Stimulated activated CD4-positive, alpha-beta T cell treated with anti-CD3 and anti-CD28 coated beads, Interleukin-2, amount 100 ng/mL, for 4 hours (primary cell): ENCODE measurements at regions not wholly inside any gene's neighbourhood (a gene's known extent, or its start where the extent isn't known, plus 50 kb on each side); places are given as distances from the start of the nearest gene placed in this dataset.
"Not testable (repeated sequence)": the region's sequence is repeated elsewhere in the genome, so short reads cannot be mapped to it uniquely, and the experiment has no call there.

Experiments used
- DNase-seq: peaks from one replicate; pipeline ENCODE4 v3.0.0-alpha.2; 2020; ENCODE audit warnings: low read depth

- no peak for DNase-seq
Measured at GRCh38 chr10:6924166-6924565, 344.1 kb upstream of the PRKCQ start.

DNA sequence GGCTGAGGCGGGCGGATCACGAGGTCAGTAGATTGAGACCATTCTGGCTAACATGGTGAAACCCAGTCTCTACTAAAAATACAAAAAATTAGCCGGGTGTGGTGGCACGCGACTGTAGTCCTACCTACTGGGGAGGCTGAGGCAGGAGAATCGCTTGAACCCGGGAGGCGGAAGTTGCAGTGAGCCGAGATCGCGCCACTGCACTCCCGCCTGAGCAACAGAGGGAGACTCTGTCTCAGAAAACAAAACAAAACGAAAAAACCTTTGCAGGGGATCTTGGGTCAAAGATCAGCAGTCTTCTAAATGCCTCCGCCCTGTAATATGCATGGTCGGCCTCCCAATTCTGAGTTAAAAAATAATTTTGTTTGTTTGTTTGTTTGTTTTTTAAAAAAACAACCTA, 340.9 kb upstream of the PRKCQ start:
- DNase-seq = not testable (repeated sequence)

DNA sequence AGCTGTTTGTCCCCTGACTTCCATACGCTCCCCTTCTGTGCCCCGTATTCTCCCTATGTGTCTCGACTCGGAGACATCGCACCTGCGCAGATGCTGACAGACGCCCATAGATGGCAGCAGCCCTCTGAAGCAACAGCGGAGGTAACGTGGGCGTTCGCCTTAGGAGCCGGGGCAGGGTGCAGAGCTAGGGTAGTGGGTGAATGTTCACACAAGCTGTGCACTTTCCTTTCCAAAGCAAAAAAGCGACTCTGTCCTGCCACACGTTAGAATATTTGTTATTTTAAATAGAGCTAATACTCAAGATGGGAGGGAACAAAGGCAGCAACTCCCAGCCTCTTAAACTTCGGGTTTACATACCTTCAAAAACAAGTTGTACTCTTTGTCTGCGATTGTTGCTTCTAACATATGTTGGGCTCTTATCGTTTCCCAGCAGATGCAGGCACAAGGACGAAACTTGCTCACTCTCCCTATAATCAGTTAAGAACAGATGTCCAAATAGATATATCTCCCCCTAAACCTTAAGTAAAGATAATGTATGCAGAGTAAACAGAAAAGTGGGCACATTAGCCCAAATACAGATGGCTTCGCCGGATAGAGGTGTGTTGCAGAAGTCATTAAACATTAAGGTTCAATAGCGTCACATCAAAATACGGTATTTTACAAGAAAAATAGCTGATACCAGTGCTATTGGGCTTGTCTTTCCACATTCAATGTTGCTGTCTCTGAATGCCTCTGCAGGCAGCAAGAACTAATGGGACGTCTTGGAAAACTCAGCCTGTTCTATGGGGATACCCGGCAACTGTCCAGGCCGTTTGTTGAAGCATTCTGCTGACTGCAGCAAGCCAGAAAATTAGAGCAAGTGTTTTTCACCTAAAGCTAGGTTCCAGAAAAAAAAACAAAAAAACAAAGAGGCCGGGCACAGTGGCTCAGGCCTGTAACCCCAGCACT, 340.3 kb upstream of the PRKCQ start:
- peak; percentile 86 for DNase-seq

DNA sequence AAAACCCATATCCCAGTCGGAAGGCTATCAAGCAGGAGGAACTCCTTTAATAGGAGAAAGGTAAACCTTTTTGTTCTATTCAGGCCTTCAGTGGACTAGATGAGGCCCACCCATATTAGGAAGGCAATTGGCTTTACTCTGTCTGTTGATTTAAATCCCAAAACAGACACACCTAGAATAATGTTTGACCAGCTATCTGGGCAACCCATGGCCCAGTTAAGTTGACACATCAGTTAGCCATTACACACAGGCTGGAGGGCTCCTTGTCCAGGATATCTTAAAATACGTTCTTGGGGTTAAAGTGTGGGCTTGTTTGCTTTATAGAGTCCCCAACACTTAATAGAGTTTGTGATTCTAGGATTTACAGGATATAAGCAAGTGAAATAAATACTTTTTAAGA, 339.0 kb upstream of the PRKCQ start:
- DNase-seq = no peak

GRCh38 chr10:6918305-6918704, 338.2 kb upstream of the PRKCQ start:
- DNase-seq = peak; percentile 66

DNA sequence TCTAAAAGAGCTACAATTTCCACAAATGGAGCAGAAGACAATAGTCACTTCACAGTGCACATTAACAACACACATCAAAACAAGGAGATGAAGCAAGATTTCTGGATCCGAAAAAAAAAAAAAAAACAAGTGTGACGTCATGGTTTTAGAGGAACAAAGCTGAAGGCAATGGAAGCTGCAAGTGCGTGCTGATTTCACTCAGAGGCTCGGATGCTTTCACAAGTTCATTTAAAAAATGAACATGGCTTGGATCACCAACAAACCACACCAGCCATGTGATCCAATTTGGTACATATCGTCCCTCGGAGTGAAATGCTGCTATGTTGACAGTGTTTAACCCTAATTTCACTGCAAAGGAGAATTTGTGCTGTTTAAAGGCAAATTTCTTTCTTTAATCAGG, 337.0 kb upstream of the PRKCQ start:
- DNase-seq = no peak

DNA sequence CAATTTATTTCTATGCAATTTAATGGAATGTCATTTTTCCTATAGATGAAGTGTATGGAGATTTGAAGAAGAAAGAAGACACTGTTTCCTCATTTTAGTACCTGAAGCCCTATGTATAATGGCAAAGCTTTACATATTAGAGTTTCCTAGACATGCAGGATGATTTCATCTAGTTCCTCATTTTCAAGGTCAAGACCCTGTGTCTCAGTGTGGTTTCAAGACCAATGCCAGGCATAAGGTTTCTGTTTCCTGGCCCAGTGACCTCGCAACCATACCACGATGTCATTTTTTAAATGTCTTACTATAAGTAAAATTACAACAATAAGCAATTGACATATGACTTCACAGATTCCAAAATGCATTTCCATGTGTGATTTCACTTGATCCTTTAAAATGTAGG, 336.5 kb upstream of the PRKCQ start:
- DNase-seq = no peak

DNA sequence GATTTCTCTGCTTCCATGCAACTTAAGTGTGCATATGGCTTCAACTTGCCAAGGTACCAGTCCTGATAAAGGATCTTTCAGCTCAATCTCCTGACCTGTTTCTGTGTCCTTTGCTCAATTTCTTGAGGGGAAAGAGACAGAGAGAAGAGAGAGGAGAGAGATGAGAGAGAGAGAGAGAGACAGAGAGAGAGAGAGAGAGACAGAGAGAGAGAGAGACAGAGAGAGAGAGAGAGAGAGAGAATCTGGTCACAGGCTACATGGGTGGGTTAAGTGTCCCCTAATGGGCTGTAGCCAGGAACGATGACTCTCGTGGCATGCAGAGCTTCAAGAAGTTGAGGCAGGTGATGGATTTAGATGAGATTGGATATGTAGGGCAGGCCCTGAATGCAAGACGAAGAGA, 335.2 kb upstream of the PRKCQ start:
- no peak for DNase-seq

DNA sequence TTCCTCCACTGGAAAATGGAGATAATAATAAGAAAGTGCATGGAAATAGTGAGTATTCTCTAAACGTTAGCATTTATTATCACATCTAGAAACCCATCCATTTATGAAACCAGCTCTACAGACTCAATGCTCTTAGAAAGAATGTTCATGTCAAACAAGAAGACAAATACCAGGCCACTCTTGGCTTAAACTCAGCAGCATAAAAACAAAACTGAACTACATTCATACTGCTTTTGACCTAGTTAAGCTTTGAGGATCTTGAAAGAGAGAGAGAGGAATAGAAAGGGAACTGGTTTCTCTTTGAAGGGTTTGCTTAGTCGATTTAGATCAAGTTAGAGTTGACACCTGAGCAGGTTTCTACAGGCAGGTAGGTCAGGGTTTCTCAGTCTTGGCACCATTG, 332.9 kb upstream of the PRKCQ start:
- no peak for DNase-seq

DNA sequence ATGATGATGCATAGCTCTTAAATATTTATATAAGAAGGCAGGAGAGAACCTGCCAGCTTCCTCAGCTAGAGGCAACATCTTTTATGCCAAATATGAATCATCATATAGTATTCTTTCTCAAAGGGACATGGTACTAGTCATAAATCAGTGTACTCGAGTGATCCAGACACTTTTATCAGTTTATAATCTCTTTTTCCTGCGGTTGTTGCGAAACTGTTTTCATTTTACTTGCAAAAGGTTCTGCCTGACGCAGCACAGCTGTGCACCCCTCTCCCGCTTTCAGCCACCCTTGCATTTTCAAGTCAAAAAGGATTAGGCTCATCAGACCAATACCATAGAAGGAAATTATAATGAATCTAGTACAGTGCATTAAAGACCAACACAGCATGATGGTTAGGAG, 332.3 kb upstream of the PRKCQ start:
- DNase-seq = no peak

DNA sequence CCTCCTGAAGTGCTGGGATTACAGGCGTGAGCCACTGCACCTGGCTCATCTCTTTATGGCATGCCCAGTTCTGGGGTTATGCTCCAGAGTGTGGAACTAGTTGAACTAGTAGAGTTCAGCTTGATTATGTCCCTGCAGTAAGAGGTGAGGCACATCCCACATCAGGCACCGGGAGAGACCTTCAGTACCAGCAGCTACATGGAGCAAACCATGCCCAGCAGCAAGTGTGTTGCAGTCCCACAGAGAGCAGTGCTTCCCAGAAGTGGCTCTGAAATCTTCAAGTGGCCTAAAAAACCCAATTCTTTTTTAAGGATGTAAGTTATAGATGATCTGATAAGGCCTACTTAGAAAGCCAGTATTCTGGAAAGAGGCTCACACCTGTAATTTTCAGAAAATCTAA, 331.9 kb upstream of the PRKCQ start:
- DNase-seq = no peak

DNA sequence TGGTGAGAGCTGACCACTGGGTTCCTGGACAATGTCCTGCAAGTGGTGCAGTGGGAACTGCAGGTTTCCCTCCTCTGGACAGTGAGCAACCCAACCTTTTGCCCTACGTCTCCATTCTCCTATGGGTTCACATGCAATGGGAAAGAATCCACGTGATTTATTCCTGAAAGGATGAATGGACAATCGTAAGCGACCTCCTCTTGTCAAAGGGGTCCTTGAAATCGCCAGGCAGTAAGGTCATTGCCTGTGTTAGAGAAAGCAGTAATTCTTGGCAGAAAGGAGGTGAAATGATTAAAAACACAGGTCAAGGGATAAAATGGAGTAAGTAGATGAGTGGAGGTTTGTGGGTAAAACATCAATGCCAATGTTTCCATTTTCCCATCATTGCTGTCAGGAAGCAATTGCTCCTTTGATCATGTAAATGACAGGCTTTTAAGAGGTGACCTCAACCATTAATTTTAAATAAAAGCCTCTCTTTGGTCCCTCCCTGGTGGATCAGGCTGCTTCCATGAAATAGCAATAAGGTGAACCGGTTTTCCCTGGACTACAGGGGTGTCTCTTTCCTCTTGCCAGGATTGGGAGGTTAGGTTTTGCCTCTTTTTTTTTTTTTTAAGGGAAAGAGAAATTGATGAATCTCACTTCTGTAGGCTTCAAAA, 330.0 kb upstream of the PRKCQ start:
- no peak for DNase-seq

- no peak for DNase-seq
Measured at GRCh38 chr10:6907877-6908530, 327.9 kb upstream of the PRKCQ start.

- no peak for DNase-seq
Measured at GRCh38 chr10:6894405-6894804, 314.3 kb upstream of the PRKCQ start.

DNA sequence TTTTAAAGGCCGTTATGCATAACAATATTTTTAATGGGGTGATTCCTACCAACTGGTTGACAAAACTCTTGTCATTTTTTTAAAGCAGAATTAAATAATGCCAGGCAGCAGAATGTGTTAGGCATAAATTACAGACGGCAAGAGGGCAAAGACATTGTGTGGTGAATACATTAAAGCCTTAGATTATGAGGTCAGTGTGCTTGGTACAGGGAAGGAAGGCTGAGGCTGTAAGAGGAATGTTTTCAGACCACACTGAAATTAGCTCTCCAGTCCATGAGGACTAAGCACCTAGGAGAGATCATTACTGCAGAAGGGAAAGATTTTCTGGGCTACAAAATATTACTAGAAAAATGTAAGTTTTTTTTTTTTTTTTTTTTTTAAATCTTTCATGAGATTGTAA, 312.8 kb upstream of the PRKCQ start:
- no peak for DNase-seq

DNA sequence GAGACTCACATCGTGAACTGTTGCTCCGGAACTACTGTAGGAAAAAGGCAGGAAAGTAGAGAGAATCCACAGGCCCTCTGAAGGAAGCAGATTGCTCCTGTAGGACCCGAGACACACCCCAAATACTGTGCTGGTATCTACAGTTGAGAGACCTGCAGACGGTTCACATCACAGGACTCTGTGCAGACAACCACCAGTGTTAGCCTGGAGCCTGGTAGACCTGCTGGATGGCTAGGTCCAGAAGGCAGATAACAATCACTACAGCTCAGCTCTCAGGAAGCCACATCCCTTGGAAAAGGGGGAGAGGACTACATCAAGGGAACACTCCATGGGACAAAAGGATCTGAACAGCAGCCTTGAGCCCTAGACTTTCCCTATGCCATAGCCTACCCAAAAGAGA, 311.8 kb upstream of the PRKCQ start:
- DNase-seq = no peak

- no peak for DNase-seq
Measured at GRCh38 chr10:6889718-6890117, 309.6 kb upstream of the PRKCQ start.

DNA sequence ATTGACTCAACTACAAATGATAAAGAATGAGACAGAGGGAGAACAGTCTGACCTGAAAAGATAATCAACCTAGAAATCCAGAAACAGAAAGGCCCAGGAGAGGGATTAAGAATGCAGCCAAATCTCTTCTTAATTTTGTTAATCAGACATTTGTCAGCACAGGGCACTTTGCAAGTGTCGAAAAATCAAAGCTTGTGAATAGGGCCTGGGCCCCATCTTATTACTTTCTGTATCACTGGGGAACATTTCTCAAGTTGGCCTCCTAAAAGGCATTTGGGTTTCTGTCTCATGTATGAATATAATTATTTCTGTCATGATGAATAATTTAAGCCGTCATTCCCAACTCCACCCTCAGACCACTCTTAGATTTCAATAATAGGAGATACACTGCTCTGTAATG, 308.4 kb upstream of the PRKCQ start:
- DNase-seq = no peak

GRCh38 chr10:6885284-6885683, 305.2 kb upstream of the PRKCQ start:
- no peak for DNase-seq

- no peak for DNase-seq
Measured at GRCh38 chr10:6881987-6882386, 301.9 kb upstream of the PRKCQ start.

DNA sequence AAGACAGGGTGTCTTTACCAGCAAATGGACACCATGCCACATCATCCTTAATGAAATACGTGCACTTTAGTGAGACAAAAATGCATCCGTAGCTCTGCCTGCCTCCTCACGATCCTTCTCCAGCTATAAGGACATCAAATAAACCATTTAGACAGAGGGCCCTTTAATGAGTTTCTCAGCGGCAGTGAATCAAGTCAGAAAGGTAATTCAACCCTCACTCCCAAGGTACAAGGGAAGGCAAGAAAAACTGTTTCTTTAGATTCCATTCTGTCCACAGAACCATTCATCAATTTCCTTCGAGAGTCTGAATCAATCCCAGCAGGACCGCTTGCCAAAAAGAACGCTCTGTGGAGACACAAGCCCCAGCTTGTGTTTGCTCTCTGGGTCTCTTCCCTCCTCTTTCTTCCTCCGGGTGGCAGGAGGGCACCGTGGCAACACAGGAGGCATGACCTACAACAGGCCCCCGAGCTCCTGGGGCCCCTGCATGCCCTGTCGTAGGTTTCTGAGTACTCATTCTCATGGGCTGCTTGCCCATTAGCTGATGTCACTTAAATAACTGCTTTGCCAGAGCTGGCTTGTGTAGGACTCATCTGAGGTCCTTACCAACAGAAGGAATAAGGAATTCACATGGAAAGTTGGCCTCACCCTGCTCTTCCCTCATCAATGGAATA, 297.8 kb upstream of the PRKCQ start:
- no peak for DNase-seq

DNA sequence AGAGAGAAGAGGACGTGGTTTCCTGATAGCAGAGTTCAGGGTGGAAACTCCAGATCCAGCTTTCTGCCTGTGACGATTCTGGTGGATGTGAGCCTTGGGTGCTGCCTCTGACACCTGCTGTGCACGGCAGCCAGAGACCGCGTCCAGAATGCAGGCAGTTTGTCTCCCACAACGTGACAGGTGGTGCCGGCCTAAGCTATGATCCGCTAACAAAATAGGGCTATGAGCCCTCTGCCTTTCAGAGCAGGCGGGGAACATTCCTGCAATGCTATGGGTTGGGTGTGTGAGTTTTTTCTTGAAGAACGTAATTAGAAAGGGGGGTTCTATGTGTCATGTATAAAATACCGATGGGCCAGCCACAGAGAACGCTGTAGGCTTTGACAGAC, 297.3 kb upstream of the PRKCQ start:
- no peak for DNase-seq
